HEK293T (cell line): ENCODE measurements at regions not wholly inside any gene's neighbourhood (a gene's known extent, or its start where the extent isn't known, plus 50 kb on each side); places are given as distances from the start of the nearest gene placed in this dataset.

Experiments
- ARNT ChIP-seq: fragments of 450-650 bp; IDR thresholded peaks from 2 replicates; pipeline ENCODE4 v1.6.1; 2017; ENCODE audit warnings: mild to moderate bottlenecking
- ELF4 ChIP-seq: fragments of 450-650 bp; IDR thresholded peaks from 2 replicates; pipeline ENCODE4 v1.6.1; 2017; ENCODE audit warnings: antibody characterized with exemption
- FOXM1 ChIP-seq: fragments of 450-650 bp; IDR thresholded peaks from 2 replicates; pipeline ENCODE4 v1.6.1; 2017; ENCODE audit warnings: mild to moderate bottlenecking, borderline replicate concordance
- SP1 ChIP-seq: fragments of 450-650 bp; IDR thresholded peaks from 2 replicates; pipeline ENCODE4 v1.6.1; 2017

DNA sequence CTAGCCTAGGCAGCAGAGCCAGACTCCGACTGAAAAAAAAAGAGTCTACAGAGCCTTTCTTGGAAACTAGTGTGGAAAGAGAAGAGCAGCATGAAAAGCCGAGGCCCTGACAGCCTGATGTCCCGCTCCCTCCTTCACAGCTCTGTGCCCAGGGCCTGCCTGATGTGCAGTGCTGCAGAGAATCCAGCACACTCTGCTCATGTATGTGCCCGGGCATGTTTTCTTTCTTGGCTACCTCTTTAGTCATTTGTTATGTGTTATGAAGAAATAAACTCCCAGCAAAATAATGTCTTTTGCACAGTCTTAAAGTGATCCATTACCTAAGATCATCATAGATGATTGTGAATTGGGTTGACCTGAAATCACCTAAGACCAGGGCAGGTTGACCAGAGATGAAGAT, 78.1 kb upstream of the EZR start:
- TF ChIP-seq ARNT (no peak), SP1 (no peak), ELF4 (no peak), FOXM1 (no peak)
